ENCODE measurements at regions not wholly inside any gene's neighbourhood (a gene's known extent, or its start where the extent isn't known, plus 50 kb on each side); places are given as distances from the start of the nearest gene placed in this dataset.
"Not testable (repeated sequence)": the region's sequence is repeated elsewhere in the genome, so short reads cannot be mapped to it uniquely, and the experiment has no call there.

GRCh38 chr7:81333536-81333935 lies 414.7 kb upstream of the SEMA3C start:
- no peak for DNase-seq

GRCh38 chr7:81333004-81333403 lies 414.2 kb upstream of the SEMA3C start:
- DNase-seq, result no peak

- DNase-seq, result no peak
Measured at GRCh38 chr7:81331061-81332018, 412.5 kb upstream of the SEMA3C start.

GRCh38 chr7:81330108-81330507 lies 411.3 kb upstream of the SEMA3C start:
- no peak for DNase-seq

- no peak for DNase-seq
Measured at GRCh38 chr7:81327468-81328266, 408.8 kb upstream of the SEMA3C start.

GRCh38 chr7:81321949-81322348 lies 403.1 kb upstream of the SEMA3C start:
- no peak for DNase-seq

- DNase-seq, result no peak
Measured at GRCh38 chr7:81317741-81318140, 398.9 kb upstream of the SEMA3C start.

GRCh38 chr7:81308643-81309322 lies 389.9 kb upstream of the SEMA3C start:
- DNase-seq, result no peak

- DNase-seq, result no peak
Measured at GRCh38 chr7:81301815-81302214, 383.0 kb upstream of the SEMA3C start.

GRCh38 chr7:81300753-81301152 lies 381.9 kb upstream of the SEMA3C start:
- DNase-seq, result no peak

GRCh38 chr7:81299711-81300110 lies 380.9 kb upstream of the SEMA3C start:
- no peak for DNase-seq

GRCh38 chr7:81298951-81299666 lies 380.3 kb upstream of the SEMA3C start:
- DNase-seq, result no peak

- DNase-seq, result no peak
Measured at GRCh38 chr7:81297317-81297716, 378.5 kb upstream of the SEMA3C start.

GRCh38 chr7:81296726-81297125 lies 377.9 kb upstream of the SEMA3C start:
- DNase-seq, result no peak

GRCh38 chr7:81294897-81295515 lies 376.2 kb upstream of the SEMA3C start:
- no peak for DNase-seq

GRCh38 chr7:81293806-81294205 lies 375.0 kb upstream of the SEMA3C start:
- no peak for DNase-seq

- DNase-seq, result not testable (repeated sequence)
Measured at GRCh38 chr7:81286754-81287153, 367.9 kb upstream of the SEMA3C start.

- no peak for DNase-seq
Measured at GRCh38 chr7:81285142-81285871, 366.5 kb upstream of the SEMA3C start.

- no peak for DNase-seq
Measured at GRCh38 chr7:81284576-81284975, 365.7 kb upstream of the SEMA3C start.

- DNase-seq, result no peak
Measured at GRCh38 chr7:81280531-81280930, 361.7 kb upstream of the SEMA3C start.

- DNase-seq, result no peak
Measured at GRCh38 chr7:81277691-81278090, 358.8 kb upstream of the SEMA3C start.
